HG03457 (cell line): ENCODE measurements at regions not wholly inside any gene's neighbourhood (a gene's known extent, or its start where the extent isn't known, plus 50 kb on each side); places are given as distances from the start of the nearest gene placed in this dataset.
"Not testable (repeated sequence)": the region's sequence is repeated elsewhere in the genome, so short reads cannot be mapped to it uniquely, and the experiment has no call there.

Experiments
- ATAC-seq: cut with Tn5 transposase; IDR thresholded peaks from one replicate; pipeline ENCODE4 v1.9.1; 2021; ENCODE audit warnings: moderate number of reproducible peaks; ENCODE audit not compliant: unreplicated experiment

DNA sequence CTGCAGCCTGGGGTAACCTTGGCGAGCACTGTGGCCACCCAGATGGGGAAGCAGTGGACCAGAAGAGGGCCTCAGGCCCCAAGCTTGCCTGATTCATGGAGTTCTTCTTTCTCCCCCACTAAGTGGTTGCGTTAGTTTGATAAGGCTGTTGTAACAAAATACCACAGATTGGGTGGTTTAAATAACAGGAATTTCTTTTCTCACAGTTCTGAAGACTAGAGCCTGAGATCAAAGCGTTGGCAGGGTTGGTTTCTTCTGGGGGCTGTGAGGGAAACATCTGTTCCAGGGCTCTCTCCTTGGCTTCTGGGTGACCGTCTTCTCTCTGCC, 105.7 kb upstream of the GATB start:
- no peak for ATAC-seq

DNA sequence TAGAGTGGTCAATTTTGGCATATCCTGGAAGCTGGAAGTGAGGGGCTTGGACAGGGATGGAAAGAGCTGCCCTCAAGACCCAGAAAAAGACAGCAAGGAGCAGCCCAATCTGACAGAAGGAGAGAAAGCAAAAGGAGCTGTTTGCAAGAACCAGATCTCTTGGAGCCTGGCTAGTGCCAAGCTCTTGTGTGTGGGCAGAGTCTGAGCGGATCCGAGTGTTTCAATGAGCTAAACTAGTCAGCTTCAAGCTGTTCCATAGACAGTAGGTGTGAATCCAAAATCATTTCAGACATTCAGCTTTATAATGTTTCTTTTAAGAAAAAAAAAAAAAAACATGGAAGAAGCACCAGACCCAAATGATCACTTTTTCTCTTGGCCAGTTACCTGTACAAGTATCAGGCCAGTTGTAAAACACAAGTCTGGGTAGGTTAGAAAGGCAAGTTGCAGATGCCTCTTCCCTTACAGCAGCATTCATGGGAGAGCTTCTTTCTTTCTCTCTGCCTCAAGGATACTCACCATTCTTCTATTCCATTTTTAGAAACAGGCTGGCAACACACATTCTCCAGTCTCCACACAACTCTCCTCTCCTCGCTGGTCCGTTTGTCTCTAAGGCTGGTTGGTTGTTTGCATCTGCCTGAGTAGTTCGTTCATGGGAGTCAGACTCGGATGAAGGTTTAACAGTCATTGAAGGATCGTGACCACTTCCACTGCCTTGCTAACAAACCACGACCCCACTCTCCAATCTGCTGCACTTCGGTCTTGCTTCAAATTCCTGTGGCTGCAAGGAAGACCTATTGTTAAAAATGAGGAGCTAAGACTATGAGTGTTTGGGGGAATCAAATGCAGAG, 105.2 kb upstream of the GATB start:
- no peak for ATAC-seq

DNA sequence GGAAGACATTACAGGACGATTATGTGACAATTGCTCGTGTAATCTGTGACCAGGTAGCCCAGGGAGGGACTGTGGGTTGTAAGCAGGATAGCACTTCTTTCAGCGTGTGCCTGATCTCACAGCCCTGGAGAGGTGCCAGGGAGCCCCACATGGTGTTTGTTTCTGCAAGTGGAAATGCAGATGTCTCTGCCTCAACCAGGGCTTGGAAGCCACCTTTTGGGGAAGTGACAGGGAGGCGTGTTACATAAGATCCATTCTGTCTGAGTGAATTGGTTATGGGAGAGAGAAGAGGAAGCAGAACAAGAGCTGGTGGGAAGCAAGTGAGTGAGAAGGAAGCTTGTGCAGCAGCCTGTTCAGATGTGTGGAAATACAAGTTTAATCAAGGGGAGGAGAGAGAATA, 104.5 kb upstream of the GATB start:
- no peak for ATAC-seq

DNA sequence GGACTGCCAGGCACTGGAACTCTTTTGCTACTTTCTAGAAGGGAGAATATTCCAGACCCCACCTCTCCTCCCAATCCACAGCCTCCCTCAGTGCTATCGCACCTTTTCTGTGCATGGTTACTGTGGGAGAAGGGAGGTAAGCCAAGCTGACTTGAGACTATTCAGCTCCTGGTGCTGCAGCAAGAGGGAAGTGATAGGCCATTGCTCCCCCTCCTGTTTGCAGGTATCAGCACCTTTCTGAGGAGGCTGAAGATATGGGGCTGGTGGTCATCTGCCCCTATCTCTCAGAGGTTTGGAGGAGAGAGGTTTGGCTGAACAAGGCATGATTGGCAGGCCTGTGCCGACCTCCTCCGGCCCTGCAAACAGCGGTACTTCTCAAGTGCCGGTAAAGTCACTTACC, 103.3 kb upstream of the GATB start:
- no peak for ATAC-seq

DNA sequence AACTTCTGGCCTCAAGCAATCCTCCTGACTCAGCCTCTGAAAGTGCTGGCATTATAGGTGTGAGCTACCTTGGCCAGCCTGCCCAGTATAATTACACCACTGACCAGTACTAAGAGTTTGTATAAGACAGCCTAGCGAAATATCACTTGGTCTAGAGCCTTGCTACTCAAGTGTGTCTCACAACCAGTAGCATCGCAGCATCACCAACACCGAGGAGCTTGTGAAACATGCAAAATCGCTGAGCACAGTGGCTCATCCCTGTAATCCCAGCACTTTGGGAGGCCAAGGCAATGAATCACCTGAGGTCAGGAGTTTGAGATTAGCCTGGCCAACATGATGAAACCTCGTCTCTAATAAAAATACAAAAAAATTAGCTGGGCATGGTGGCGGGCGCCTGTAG, 102.0 kb upstream of the GATB start:
- ATAC-seq, result no peak

DNA sequence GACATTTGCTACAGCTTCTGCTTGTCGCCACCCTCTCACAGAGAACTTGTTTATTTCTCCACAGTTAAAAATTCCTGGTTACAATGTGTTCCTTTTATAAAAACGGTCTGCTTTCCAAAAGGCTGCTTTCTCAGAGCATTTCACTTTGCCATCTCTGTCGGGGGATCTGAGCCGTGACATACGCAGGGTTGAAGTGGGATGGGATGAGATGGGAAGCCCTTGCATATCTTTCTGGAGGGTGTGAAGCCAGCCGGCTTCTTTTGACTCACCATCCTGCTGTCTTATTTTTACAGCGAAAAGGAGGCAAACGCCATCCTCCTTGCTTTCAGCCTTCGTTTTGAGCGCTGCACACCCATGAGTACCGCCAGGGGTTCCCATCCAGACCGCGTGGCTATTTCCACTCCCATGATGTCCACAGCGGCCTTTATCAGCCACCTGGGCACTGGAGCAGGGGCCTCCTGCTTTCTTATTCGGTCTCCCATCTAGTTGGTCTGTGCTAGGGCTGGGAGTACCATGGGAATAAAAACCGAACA, 99.8 kb upstream of the GATB start:
- ATAC-seq, result no peak

DNA sequence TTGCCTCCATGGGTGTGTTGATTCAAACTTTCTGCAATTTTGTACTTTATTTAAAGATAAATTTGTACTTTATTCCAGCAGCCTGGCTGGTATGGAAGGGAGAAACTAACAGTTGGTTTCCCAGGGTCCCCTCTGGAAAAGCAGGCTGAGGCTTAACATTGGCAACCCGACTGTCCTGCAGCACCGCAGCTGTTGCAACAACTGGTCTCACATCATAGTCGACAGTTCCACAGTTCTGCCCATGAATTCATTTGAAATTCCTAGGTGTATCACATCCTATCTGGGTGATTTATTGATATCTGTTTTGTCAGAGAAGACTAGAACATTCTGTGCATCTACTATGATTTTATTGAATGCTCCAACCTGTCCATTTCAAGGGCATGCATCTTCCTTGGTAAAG, 98.8 kb upstream of the GATB start:
- no peak for ATAC-seq

DNA sequence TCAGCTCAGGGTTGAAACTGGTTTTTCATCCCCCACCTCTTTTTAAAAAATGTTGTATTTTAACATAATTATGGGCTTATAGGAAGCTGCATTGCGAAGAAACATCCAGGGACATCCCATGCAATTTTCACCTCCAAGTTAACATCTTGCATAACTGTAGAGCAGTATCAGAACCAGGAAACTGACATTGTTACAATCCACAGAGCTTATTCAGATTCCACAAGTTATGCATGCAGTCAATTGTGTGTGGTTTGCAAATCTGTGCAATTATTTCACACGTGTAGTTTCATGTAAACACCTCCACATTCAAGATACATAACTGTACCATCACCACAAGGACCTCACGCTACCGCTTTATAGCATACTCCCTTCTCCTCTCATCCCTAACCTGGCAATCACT, 97.5 kb upstream of the GATB start:
- ATAC-seq, result no peak

DNA sequence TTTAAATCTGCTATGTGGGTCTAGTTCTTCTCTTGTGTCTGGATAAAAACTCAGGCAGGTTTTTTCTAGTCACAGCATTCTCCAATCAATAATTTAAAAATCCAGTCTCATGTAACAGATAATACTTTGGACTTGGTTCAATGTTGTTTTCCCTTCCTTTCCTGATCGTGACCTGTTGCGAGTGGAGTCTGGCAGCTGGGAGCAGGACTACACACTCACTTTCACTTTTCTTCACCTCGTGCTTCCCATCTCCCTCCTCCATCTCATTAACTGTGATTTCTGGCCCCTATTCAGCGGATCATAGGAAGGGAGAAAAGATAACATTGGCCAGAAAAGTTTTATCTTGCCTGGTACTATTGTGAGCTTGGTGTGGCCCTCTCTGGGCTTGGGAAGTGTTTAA, 96.6 kb upstream of the GATB start:
- ATAC-seq, result no peak

DNA sequence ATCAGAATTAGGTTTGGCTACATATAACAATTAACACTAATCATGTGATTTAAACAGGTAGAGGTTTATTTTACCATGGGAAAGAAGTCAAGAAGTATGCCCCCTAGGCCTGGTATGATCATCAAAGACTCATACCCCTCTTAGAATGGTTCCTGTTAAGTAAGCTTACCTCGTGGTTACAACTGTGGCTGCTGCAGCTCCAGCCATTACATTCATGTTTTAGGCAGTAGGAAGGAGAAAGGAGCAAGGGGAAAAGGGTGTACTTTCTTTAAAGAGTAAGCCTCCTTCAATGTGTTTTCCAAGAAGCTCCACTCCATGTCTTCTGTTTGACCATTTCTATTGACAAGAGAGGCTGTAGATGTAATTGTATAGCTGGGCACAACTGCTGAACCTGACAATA, 94.9 kb upstream of the GATB start:
- ATAC-seq, result no peak

DNA sequence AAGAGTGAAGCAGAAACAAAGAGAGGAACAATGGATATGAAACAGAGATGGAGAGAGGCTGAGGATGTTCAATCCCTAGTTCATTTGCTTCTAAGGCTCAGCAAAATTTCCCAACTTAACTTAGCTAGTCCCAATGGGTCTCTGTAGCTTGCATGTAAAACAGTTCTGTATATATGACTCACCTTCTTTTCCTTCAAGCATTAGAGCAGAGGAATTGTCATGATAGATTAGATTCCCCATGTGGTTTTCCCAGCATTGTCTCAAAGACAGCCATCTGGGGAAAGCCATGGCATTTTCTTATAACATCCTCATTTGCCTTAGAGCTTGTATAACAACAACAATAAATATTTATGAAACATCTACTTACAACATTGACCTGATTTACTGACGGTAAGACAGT, 93.9 kb upstream of the GATB start:
- ATAC-seq, result no peak

DNA sequence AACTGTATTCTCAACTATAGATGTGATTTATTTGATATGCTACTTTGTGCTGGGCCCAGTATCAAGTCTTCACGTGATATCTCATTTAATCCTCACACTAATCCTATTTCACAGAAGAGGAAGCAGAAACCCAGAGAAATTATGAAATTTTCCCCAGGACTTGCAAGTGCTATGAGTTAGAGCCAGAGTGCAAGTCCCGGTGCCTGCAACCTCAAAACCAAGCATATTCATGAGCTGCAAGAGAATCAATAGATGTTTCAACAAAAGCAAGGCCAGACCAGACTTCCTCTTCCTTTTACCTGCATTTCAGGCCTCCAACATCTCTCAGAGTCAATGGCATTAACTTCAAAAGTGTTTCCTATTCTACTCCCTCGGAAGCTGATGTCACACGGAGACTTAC, 92.2 kb upstream of the GATB start:
- no peak for ATAC-seq

DNA sequence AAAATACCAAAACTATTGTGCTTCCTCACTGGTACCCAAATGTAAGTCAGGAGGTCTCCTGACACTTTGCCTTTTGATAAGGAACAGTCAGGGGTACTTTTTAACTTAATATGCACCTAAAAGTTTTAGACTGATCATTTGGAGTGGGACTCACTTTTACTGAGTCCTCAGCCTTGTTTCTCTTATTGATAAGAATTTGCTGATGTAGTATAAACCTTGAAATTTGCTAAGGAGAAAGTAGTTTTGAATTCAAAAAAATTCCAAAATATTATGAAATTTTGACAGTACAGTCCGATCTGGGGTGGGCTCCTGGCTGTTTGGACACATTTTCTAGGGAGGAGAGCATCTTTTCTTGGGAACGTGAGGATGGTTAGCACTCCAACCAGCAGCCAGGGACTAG, 91.4 kb upstream of the GATB start:
- ATAC-seq, result no peak

DNA sequence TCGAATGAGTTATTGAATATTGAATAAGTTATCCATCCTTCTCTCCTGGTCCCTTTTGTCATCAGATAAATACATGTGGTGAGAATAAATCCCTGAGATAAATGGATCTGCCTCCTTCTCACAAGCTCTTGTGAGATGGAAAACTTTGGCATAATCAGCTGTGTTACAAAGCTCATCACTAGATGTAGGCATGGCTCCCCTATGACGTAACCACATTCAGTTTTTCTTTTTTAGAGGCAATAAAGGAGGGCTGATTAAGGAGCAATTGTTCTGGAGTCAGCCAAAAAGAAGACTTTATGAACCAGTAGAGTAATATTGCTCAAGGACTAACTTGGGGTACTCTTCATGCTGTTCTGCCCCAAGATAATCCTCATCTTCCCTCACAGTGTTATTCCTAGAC, 90.5 kb upstream of the GATB start:
- no peak for ATAC-seq

DNA sequence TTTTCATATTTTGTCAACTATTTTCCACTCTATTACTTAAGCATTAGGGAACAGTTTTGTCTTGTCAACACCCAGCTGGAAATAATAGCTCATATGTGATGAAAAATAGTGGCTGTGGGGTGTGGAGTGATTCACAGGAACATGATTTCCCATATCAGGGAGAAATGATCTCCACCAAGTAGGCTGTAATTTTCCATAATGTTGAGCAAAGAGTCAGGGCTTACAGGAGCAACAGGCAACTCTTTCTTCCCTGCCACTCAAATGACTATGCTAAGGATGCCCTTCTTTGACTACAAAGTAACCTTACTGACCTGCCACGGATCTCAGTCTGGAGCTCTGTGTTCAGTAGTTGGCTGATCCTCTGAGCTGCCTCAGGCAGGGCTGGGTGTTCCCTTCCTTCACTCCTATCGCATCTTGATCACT, 90.0 kb upstream of the GATB start:
- no peak for ATAC-seq

DNA sequence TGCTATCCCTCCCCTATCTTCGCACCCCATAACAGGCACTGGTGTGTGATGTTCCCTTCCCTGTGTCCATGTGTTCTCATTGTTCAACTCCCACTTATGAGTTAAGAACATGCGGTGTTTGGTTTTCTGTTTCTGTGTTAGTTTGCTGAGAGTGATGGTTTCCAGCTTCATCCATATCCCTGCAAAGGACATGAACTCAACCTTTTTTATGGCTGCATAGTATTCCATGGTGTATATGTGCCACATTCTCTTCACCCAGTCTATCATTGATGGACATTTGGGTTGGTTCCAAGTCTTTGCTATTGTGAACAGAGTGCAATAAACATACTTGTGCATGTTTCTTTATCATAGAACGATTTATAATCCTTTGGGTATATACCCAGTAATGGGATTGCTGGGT, 84.7 kb upstream of the GATB start:
- not testable (repeated sequence) for ATAC-seq

DNA sequence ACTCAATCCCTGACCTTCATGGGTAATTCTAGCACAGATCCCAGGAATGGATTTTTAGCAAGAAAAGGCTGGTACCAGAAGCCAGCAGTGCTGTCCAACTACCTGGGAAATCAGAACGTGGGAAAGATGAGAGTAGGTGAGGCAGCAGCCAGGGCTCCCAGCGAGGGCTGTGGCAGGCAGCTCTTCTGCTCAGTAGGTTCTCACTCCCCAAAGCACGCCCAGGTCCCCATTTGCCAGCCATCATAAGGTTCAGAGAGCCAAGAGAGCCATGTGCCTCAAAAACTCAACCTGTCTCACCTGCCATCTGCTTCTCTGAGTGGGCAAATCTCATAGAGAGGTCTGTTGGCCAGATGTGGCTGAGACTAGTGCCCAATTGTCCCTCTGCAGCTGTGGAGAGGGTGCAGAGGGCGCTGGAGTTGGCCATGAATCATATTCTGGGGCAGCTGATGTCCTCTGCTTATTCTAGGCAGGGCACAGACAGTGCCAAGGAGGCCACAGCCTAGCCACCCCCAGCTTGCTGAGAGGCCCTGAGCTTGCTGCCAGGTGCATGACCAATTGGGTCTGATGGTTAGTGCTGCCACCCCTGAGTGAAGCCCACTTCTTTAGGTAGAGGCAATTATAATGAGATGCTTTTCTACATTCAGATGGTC, 81.7 kb upstream of the GATB start:
- no peak for ATAC-seq

DNA sequence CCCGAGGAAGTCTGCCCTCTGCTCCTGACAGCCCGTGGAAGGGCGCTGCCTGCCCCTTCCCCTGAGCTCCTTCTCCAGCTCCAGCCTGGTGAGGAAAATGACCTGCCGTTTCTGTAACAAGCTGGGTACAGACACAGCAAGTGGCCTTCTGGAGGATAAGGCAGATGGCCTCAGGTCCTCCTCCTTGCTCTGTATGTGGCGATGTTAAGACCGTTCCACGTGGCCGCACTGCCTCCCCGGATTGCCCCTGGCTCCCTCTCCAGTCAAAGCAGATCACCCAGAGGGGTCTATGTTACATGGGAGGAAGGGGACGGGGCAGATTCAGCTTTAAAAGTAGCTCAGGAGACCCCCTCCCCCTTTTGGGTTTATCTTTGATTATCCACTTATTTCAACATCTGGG, 80.3 kb upstream of the GATB start:
- ATAC-seq, result no peak

DNA sequence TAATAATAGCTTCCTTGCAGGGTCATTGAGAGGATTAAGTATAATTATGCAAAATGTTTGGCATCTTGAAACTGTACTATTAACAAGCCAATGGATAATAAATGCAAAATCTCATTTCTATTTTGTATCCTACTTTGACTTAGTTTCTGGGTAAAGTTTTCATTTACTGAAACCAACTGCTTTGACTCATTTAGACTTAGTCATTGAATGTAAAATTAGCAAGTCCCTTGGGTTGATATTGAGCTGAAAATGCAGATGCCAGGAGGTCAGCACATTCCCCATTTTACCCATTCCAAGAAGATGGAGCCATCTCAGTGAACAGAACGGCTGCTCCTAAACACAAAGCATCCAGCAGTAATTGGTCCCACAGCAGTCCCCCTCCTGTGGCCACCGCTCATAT, 74.7 kb upstream of the GATB start:
- no peak for ATAC-seq

DNA sequence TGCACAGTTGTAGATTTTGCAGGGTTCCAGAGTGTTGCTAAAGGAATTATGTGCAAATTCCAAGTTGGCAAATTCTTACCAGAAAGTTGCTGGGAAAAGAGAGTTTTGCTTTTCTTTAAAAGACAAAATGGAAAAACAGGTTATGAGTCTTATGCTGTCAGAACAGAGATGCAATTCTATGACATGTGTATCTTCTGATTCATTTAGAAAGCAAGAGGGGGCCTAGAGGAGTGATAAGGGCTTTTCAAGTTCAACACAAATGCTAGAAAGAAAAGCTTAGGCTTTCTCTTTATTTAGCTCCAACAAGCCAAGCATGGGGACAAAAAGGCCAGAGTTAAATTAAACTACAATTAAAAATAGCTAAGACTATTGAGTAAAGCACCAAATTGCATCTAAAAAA, 72.4 kb upstream of the GATB start:
- ATAC-seq, result no peak

DNA sequence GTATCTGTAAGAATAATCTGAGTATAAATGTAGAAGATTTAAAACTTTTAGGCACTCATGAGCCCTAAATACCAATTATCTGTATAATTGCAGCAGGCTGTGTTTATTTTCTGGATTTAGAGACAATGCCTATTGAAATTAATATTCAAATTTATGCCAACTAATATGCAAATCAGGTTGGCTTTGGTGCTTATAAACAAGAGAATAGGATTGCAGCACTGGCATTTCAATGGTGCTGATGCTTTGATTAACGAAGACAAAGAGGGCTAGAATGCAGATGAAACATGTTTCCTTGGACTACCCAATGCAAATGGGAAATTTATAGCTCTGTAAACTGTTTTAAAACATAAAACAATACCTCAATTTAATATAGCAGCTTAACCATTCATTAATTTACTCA, 70.7 kb upstream of the GATB start:
- no peak for ATAC-seq

DNA sequence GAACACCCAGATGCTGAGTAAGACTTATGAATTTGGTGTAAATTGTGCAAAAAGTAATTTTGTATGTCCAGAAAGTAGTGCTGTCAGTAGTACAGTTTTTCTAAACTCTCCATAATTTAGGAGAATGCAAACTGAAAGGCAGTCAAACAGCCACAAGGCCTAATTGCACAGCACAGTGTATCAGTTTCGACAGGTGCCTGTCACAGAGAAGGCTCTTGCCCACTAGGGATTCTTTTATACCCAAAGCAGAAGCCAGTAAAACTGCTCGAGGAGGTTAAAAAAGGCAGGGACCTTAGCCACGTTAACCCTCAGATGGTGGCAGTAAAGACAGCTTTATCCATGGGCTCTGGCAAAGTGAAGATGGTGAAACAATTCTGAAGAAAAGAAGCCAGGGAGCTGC, 69.4 kb upstream of the GATB start:
- ATAC-seq, result no peak

DNA sequence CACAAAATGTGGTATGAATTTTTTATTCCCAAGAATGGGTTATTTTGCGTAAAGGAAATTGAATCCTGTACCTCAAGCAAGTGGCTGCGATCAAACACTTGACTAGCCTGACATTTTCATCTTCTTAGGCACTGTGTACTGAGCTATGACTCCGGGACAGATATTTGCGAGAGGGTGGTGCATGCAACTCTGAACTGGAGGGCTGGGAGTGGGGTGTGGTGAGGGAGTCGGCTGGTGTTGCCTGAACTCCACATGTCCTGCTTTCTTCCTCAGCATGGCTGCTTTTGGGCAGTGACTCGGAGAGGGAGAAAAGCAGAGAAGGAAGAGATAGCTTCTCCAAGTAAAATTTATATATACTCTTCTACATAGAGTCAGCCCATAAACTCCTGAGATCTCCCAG, 68.5 kb upstream of the GATB start:
- ATAC-seq, result no peak
